HL-60/S4 treated with phorbol 12-myristate 13-acetate at 8.2 ng/mL for 4 days and 3 days (cell line): ENCODE measurements at regions not wholly inside any gene's neighbourhood (a gene's known extent, or its start where the extent isn't known, plus 50 kb on each side); places are given as distances from the start of the nearest gene placed in this dataset.

Source experiments
- in situ Hi-C: fragments of 300-500 bp; cut with MboI; formaldehyde crosslinking; loops from 2 replicates; pipeline ENCODE4 v1.15.0; 2022; ENCODE audit warnings: low sequenced_read_pairs

- in situ Hi-C loops, result no loop called here
Measured at GRCh38 chr21:41653954-41654491, 112.8 kb downstream of the RIPK4 start.

GRCh38 chr21:41653243-41653953 lies 113.5 kb downstream of the RIPK4 start:
- in situ Hi-C loops, result no loop called here

- in situ Hi-C loops, result no loop called here
Measured at GRCh38 chr21:41651830-41652229, 115.0 kb downstream of the RIPK4 start.

- in situ Hi-C loops, result no loop called here
Measured at GRCh38 chr21:41651406-41651805, 115.4 kb downstream of the RIPK4 start.

GRCh38 chr21:41650526-41651145 lies 116.2 kb downstream of the RIPK4 start:
- in situ Hi-C loops, result no loop called here

- in situ Hi-C loops, result no loop called here
Measured at GRCh38 chr21:41648591-41649031, 118.2 kb downstream of the RIPK4 start.

- in situ Hi-C loops, result no loop called here
Measured at GRCh38 chr21:41647806-41648561, 118.9 kb downstream of the RIPK4 start.

GRCh38 chr21:41643246-41643966 lies 123.4 kb downstream of the RIPK4 start:
- in situ Hi-C loops, result no loop called here

- in situ Hi-C loops, result no loop called here
Measured at GRCh38 chr21:41641821-41642701, 124.8 kb downstream of the RIPK4 start.

GRCh38 chr21:41641510-41641815 lies 125.4 kb downstream of the RIPK4 start:
- in situ Hi-C loops, result no loop called here

- in situ Hi-C loops, result no loop called here
Measured at GRCh38 chr21:41640748-41641509, 125.9 kb downstream of the RIPK4 start.

- in situ Hi-C loops, result no loop called here
Measured at GRCh38 chr21:41639766-41640165, 127.1 kb downstream of the RIPK4 start.

- in situ Hi-C loops, result no loop called here
Measured at GRCh38 chr21:41639336-41639735, 127.5 kb downstream of the RIPK4 start.

- in situ Hi-C loops, result no loop called here
Measured at GRCh38 chr21:41638201-41638790, 128.6 kb downstream of the RIPK4 start.

GRCh38 chr21:41636636-41637630 lies 129.0 kb upstream of the TMPRSS2 start:
- in situ Hi-C loops, result no loop called here

- in situ Hi-C loops, result no loop called here
Measured at GRCh38 chr21:41635874-41636273, 127.9 kb upstream of the TMPRSS2 start.

- in situ Hi-C loops, result no loop called here
Measured at GRCh38 chr21:41634858-41635257, 126.9 kb upstream of the TMPRSS2 start.

GRCh38 chr21:41634211-41634694 lies 126.3 kb upstream of the TMPRSS2 start:
- in situ Hi-C loops, result no loop called here
